ENCODE measurements at regions not wholly inside any gene's neighbourhood (a gene's known extent, or its start where the extent isn't known, plus 50 kb on each side); places are given as distances from the start of the nearest gene placed in this dataset.
"Not testable (repeated sequence)": the region's sequence is repeated elsewhere in the genome, so short reads cannot be mapped to it uniquely, and the experiment has no call there.

GRCh38 chr11:71707083-71707482 is 124.4 kb upstream of the KRTAP5-11 start:
- H3K9me3 Mint-ChIP-seq; H3K4me3 Mint-ChIP-seq; H3K27ac ChIP-seq; H3K9me3 ChIP-seq (ENCODE audit: low read depth); H3K9ac ChIP-seq; H3K36me3 ChIP-seq; H3K36me3 Mint-ChIP-seq; H4K20me1 ChIP-seq (ENCODE audit: low read depth); H3K27me3 ChIP-seq; H3K4me3 ChIP-seq; H2AFZ ChIP-seq (replicated peaks); H3K79me2 ChIP-seq (ENCODE audit: low read depth); DNase-seq (ENCODE audit: low spot score); H3K4me2 ChIP-seq; H3K27me3 Mint-ChIP-seq (ENCODE audit: insufficient read depth, low read depth): not testable (repeated sequence)
- Mint-ChIP-seq H3K27ac (peak overlapping the region; percentile 62), H3K4me1 (peaks cover 32% of the 10 kb centered on the region)
- Histone ChIP-seq H3F3A (ENCODE audit: low read depth) (peaks cover 10% of the 10 kb centered on the region), H3K4me1 (peaks cover 16% of the 10 kb centered on the region)

DNA sequence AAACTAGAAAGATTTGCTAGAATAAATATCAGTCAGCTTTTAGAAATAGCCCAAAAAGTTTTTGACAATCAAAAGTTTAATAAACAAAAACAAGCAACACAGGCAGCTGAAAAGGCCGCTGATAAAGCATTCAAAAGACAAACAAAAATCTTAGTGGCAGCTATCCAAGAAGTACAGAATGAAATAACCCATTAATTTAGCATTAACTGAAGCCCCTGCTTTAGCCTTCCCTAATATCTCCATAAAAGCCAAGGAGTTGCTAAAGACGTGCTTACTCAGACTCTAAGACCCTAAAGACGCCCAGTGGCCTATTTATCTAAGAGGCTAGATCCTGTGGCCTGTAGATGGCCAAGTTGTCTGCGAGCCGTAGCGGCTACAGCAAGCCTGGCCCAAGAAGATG is 123.5 kb upstream of the DEFB108B start:
- H3K9me3 ChIP-seq (ENCODE audit: low read depth); H3K79me2 ChIP-seq (ENCODE audit: low read depth); H3K36me3 Mint-ChIP-seq; H3K4me2 ChIP-seq; H2AFZ ChIP-seq (replicated peaks); H3K4me3 Mint-ChIP-seq; H3K36me3 ChIP-seq; H3K27me3 ChIP-seq; H3K4me3 ChIP-seq; H3K9me3 Mint-ChIP-seq; H4K20me1 ChIP-seq (ENCODE audit: low read depth); H3K27ac ChIP-seq; DNase-seq (ENCODE audit: low spot score); H3K27me3 Mint-ChIP-seq (ENCODE audit: insufficient read depth, low read depth); H3K9ac ChIP-seq: not testable (repeated sequence)
- Mint-ChIP-seq H3K4me1 (peaks cover 29% of the 10 kb centered on the region), H3K27ac (peak overlapping the region; percentile 42)
- Histone ChIP-seq H3F3A (ENCODE audit: low read depth) (peaks cover 10% of the 10 kb centered on the region), H3K4me1 (peaks cover 16% of the 10 kb centered on the region)

DNA sequence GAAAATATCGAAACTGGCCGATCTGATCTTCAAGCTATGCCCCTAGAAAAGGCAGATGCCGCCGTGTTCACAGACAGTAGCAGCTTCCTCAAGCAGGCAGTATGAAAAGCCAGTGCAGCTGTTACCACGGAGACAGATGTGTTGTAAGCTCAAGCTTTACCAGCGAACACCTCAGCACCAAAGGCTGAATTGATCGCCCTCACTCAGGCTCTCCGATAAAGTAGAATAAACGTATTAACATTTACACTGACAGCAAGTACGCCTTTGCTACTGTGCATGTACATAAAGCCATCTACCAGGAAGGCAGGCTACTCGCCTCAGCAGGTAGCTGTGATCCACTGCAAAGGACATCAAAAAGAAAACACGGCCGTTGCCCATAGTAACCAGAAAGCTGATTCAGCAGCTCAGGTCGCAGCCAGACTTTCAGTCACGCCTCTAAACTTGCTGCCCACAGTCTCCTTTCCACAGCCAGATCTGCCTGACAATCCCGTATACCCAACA is 122.8 kb upstream of the DEFB108B start:
- peaks cover 10% of the 10 kb centered on the region for H3F3A ChIP-seq (ENCODE audit: low read depth)
- peaks cover 16% of the 10 kb centered on the region for H3K4me1 ChIP-seq
- not testable (repeated sequence) for H3K79me2 ChIP-seq (ENCODE audit: low read depth); H3K4me3 ChIP-seq; H2AFZ ChIP-seq (replicated peaks); H3K9ac ChIP-seq; H3K36me3 Mint-ChIP-seq; H3K27me3 ChIP-seq; H4K20me1 ChIP-seq (ENCODE audit: low read depth); H3K27ac Mint-ChIP-seq; H3K4me3 Mint-ChIP-seq; H3K36me3 ChIP-seq; H3K9me3 ChIP-seq (ENCODE audit: low read depth); H3K9me3 Mint-ChIP-seq; H3K27ac ChIP-seq; H3K27me3 Mint-ChIP-seq (ENCODE audit: insufficient read depth, low read depth)
- peak; percentile 55 for DNase-seq (ENCODE audit: low spot score)
- H3K4me1 Mint-ChIP-seq = peaks cover 29% of the 10 kb centered on the region
- H3K4me2 ChIP-seq = peak overlapping the region; percentile 56

DNA sequence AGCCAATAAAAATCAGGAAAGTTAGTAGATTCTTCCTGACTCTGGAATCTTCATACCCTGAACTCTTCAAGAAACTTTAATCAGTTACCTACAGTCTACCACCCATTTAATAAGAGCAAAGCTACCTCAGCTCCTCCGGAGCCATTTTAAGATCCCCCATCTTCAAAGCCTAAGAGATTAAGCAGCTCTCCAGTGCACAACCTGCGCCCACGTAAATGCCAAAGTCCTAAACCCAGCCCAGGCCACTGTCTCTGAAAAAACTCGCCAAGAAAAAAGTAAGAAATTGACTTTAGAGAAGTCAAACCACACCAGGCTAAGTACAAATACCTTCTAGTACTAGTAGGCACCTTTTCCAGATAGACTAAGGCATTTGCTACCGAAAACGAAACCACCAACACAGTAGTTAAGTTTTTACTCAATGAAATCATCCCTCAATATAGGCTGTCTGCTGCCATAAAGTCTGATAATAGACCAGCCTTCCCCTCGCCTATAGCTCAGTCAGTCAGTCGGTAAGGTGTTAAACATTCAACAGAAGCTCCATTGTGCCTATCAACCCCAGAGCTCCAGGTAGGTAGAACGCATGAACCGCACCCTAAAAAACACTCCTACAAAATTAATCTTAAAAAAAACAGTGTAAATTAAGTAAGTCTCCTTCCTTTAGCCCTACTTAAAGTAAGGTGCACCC is 122.2 kb upstream of the DEFB108B start:
- H3K4me2 ChIP-seq = peak overlapping the region; percentile 56
- H3K27ac Mint-ChIP-seq; H3K9me3 Mint-ChIP-seq; H3K9me3 ChIP-seq (ENCODE audit: low read depth); H3K36me3 ChIP-seq; H3K79me2 ChIP-seq (ENCODE audit: low read depth); H3K27me3 Mint-ChIP-seq (ENCODE audit: insufficient read depth, low read depth); H3K36me3 Mint-ChIP-seq; H3K4me3 ChIP-seq; H3K4me3 Mint-ChIP-seq; DNase-seq (ENCODE audit: low spot score); H4K20me1 ChIP-seq (ENCODE audit: low read depth); H2AFZ ChIP-seq (replicated peaks); H3K9ac ChIP-seq; H3K27ac ChIP-seq; H3K27me3 ChIP-seq: not testable (repeated sequence)
- H3K4me1 ChIP-seq = peaks cover 16% of the 10 kb centered on the region
- peaks cover 10% of the 10 kb centered on the region for H3F3A ChIP-seq (ENCODE audit: low read depth)
- H3K4me1 Mint-ChIP-seq = peaks cover 29% of the 10 kb centered on the region

DNA sequence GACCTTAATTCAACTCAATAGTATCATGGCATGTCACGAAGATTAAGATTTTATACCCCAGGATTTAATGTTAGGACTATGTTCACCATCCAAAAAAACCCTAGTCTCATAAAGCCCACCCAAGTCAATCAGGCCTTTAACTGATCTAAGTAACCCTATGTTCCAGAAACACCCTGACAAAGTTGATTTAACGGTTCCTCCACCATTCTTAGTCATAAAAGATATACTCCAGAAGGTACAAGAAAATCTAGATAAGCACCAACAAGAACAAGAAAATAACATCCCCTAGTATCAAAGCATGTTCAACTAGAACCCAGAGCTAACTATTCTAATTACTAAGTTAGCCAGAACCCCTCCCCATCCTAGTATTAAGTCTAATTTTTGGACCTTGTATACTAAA is 120.7 kb upstream of the DEFB108B start:
- Mint-ChIP-seq H3K4me1 (peaks cover 25% of the 10 kb centered on the region), H3K27ac (peak overlapping the region; percentile 84)
- H2AFZ ChIP-seq (replicated peaks); H3K27ac ChIP-seq; H3K36me3 Mint-ChIP-seq; H4K20me1 ChIP-seq (ENCODE audit: low read depth); H3K79me2 ChIP-seq (ENCODE audit: low read depth); H3K9me3 Mint-ChIP-seq; H3K4me3 ChIP-seq; H3K4me2 ChIP-seq; H3K4me3 Mint-ChIP-seq; H3K36me3 ChIP-seq; H3K27me3 Mint-ChIP-seq (ENCODE audit: insufficient read depth, low read depth); H3K27me3 ChIP-seq; H3K9me3 ChIP-seq (ENCODE audit: low read depth); DNase-seq (ENCODE audit: low spot score); H3K9ac ChIP-seq: not testable (repeated sequence)
- Histone ChIP-seq H3K4me1 (peaks cover 16% of the 10 kb centered on the region), H3F3A (ENCODE audit: low read depth) (peaks cover 10% of the 10 kb centered on the region)

DNA sequence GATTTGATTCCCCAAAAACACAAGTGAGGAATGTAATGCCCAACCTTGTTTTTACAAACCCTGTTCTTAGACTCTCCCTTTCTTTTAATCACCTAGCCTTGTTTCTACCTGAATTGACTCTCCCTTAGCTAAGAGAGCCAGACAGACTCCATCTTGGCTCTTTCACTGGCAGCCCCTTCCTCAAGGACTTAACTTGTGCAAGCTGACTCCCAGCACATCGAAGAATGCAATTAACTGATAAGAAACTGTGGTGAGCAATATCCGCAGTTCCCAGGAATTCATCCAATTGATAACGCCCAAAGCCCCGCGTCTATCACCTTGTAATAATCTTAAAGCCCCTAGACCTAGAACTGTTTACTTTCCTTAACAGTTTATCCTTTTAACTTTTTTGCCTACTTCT is 120.2 kb upstream of the DEFB108B start:
- Histone ChIP-seq H3F3A (ENCODE audit: low read depth) (peaks cover 10% of the 10 kb centered on the region), H3K4me1 (peaks cover 16% of the 10 kb centered on the region)
- H3K36me3 Mint-ChIP-seq; H3K27me3 Mint-ChIP-seq (ENCODE audit: insufficient read depth, low read depth); H3K27ac ChIP-seq; H3K4me3 ChIP-seq; H3K27me3 ChIP-seq; H3K9me3 Mint-ChIP-seq; H3K36me3 ChIP-seq; H3K79me2 ChIP-seq (ENCODE audit: low read depth); H3K9me3 ChIP-seq (ENCODE audit: low read depth); H3K4me3 Mint-ChIP-seq; H4K20me1 ChIP-seq (ENCODE audit: low read depth); H3K4me2 ChIP-seq; DNase-seq (ENCODE audit: low spot score); H3K9ac ChIP-seq; H2AFZ ChIP-seq (replicated peaks): not testable (repeated sequence)
- peak overlapping the region; percentile 60 for H3K27ac Mint-ChIP-seq
- peaks cover 20% of the 10 kb centered on the region for H3K4me1 Mint-ChIP-seq

DNA sequence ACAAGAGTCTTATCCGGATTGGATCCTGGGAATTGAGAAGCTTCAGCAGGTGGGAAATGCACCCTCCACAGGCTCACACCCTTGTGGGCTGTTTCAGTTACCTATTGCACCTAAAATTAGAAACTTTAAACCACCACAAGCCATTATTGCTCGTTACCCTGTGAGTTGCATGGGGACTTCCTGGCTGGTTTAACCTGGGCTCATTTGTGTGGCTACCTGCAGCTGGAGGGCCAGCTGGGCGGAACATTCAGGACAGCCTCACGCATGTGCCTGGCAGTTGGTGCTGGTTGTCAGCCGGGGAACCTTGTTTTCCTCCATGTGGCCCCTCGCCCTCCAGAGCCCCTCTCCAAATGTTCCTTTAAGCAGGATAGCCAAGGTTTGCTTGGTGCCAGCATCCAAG is 118.5 kb upstream of the DEFB108B start:
- Histone ChIP-seq H3K4me1 (peaks cover 16% of the 10 kb centered on the region), H3F3A (ENCODE audit: low read depth) (peaks cover 10% of the 10 kb centered on the region)
- not testable (repeated sequence) for H3K4me2 ChIP-seq; H3K4me3 ChIP-seq; H3K9ac ChIP-seq; H4K20me1 ChIP-seq (ENCODE audit: low read depth); H3K36me3 ChIP-seq; H3K27ac ChIP-seq; H3K4me3 Mint-ChIP-seq; H3K9me3 ChIP-seq (ENCODE audit: low read depth); DNase-seq (ENCODE audit: low spot score); H3K36me3 Mint-ChIP-seq; H3K27ac Mint-ChIP-seq; H2AFZ ChIP-seq (replicated peaks); H3K27me3 ChIP-seq; H3K4me1 Mint-ChIP-seq; H3K79me2 ChIP-seq (ENCODE audit: low read depth); H3K27me3 Mint-ChIP-seq (ENCODE audit: insufficient read depth, low read depth); H3K9me3 Mint-ChIP-seq

- not testable (repeated sequence) for H3K27me3 ChIP-seq; H3F3A ChIP-seq (ENCODE audit: low read depth); H3K4me2 ChIP-seq; H3K27me3 Mint-ChIP-seq (ENCODE audit: insufficient read depth, low read depth); H3K9ac ChIP-seq; H3K4me3 Mint-ChIP-seq; H4K20me1 ChIP-seq (ENCODE audit: low read depth); H3K36me3 Mint-ChIP-seq; H3K4me3 ChIP-seq; H3K27ac Mint-ChIP-seq; H3K36me3 ChIP-seq; H3K27ac ChIP-seq; H2AFZ ChIP-seq (replicated peaks); H3K9me3 ChIP-seq (ENCODE audit: low read depth); H3K4me1 Mint-ChIP-seq; DNase-seq (ENCODE audit: low spot score); H3K79me2 ChIP-seq (ENCODE audit: low read depth); H3K9me3 Mint-ChIP-seq; H3K4me1 ChIP-seq
Observed at GRCh38 chr11:71721840-71722239, 111.2 kb upstream of the DEFB108B start.
